ENCODE measurements at regions not wholly inside any gene's neighbourhood (a gene's known extent, or its start where the extent isn't known, plus 50 kb on each side); places are given as distances from the start of the nearest gene placed in this dataset.

GRCh38 chr14:22039938-22040780 is 366.5 kb upstream of the OR4E1 start:
- DNase-seq (ENCODE audit: low spot score), result peak; percentile 6

GRCh38 chr14:22036541-22037239 is 363.1 kb upstream of the OR4E1 start:
- DNase-seq (ENCODE audit: low spot score), result no peak

- no peak for DNase-seq (ENCODE audit: low spot score)
These were observed 352.9 kb upstream of the OR4E1 start for GRCh38 chr14:22026527-22026926.

- no peak for DNase-seq (ENCODE audit: low spot score)
These were observed 352.3 kb upstream of the OR4E1 start for GRCh38 chr14:22025879-22026278.

GRCh38 chr14:22024137-22024536 is 350.5 kb upstream of the OR4E1 start:
- no peak for DNase-seq (ENCODE audit: low spot score)

GRCh38 chr14:22018890-22019289 is 345.3 kb upstream of the OR4E1 start:
- no peak for DNase-seq (ENCODE audit: low spot score)

GRCh38 chr14:22012452-22012851 is 338.8 kb upstream of the OR4E1 start:
- no peak for DNase-seq (ENCODE audit: low spot score)

GRCh38 chr14:22011253-22011642 is 337.6 kb upstream of the OR4E1 start:
- DNase-seq (ENCODE audit: low spot score), result no peak

GRCh38 chr14:22010545-22011252 is 337.1 kb upstream of the OR4E1 start:
- DNase-seq (ENCODE audit: low spot score), result no peak

- no peak for DNase-seq (ENCODE audit: low spot score)
These were observed 335.1 kb upstream of the OR4E1 start for GRCh38 chr14:22008766-22009165.

GRCh38 chr14:22007784-22008412 is 334.3 kb upstream of the OR4E1 start:
- no peak for DNase-seq (ENCODE audit: low spot score)

- no peak for DNase-seq (ENCODE audit: low spot score)
These were observed 333.7 kb upstream of the OR4E1 start for GRCh38 chr14:22007363-22007762.

- DNase-seq (ENCODE audit: low spot score), result no peak
These were observed 329.8 kb upstream of the OR4E1 start for GRCh38 chr14:22003461-22003860.

- DNase-seq (ENCODE audit: low spot score), result no peak
These were observed 329.3 kb upstream of the OR4E1 start for GRCh38 chr14:22002860-22003284.

GRCh38 chr14:21999402-21999801 is 325.8 kb upstream of the OR4E1 start:
- no peak for DNase-seq (ENCODE audit: low spot score)

- no peak for DNase-seq (ENCODE audit: low spot score)
These were observed 323.7 kb upstream of the OR4E1 start for GRCh38 chr14:21997300-21997699.

- no peak for DNase-seq (ENCODE audit: low spot score)
These were observed 321.7 kb upstream of the OR4E1 start for GRCh38 chr14:21995332-21995731.

- no peak for DNase-seq (ENCODE audit: low spot score)
These were observed 320.2 kb upstream of the OR4E1 start for GRCh38 chr14:21993837-21994236.

GRCh38 chr14:21993070-21993469 is 319.5 kb upstream of the OR4E1 start:
- DNase-seq (ENCODE audit: low spot score), result no peak

- DNase-seq (ENCODE audit: low spot score), result no peak
These were observed 317.5 kb upstream of the OR4E1 start for GRCh38 chr14:21991130-21991529.

GRCh38 chr14:21990116-21990515 is 316.5 kb upstream of the OR4E1 start:
- DNase-seq (ENCODE audit: low spot score), result peak; percentile 13

GRCh38 chr14:21989090-21989489 is 315.5 kb upstream of the OR4E1 start:
- no peak for DNase-seq (ENCODE audit: low spot score)
